ENCODE measurements at regions not wholly inside any gene's neighbourhood (a gene's known extent, or its start where the extent isn't known, plus 50 kb on each side); places are given as distances from the start of the nearest gene placed in this dataset.

DNA sequence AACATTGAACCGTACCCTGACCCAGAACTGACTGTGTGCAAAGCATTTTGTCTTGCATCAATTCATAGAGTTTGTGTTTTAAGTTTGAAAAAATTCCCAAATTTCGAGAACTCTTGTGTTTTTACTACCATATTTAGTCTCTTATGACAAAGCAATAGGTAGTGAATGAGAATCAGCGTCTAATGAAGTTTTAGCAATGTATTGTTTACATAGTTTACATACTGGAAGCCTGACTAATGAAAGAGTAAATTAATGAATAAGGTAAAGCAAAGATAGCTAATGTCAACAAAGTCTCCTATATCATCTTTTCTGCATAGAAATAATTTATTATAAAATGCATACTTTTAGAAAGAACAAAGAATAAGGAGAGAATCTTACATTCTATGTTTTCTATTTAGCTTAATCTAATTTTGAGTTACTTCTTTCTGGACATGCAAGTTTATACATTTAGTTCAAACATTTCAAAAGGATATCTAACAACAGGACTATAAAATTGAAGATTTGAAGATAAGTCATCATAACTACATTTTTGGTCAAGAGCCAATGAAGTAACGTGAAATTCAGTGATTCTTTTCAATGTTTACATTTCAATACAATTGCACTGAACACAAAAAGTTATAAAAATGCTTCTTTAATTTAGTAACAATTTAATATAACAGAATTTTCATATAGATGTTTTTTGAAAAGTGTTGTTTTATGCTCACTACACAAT lies 1943.7 kb downstream of the NCAM2 start:
- no peak overlapping the region for H3K4me3 ChIP-seq (ENCODE audit: low read depth, low read length)
- no peak for DNase-seq (ENCODE audit: low read depth)
- no peak for TF ChIP-seq CTCF (IDR thresholded peaks at IDR 0.05; ENCODE audit: insufficient read depth, low read length)

DNA sequence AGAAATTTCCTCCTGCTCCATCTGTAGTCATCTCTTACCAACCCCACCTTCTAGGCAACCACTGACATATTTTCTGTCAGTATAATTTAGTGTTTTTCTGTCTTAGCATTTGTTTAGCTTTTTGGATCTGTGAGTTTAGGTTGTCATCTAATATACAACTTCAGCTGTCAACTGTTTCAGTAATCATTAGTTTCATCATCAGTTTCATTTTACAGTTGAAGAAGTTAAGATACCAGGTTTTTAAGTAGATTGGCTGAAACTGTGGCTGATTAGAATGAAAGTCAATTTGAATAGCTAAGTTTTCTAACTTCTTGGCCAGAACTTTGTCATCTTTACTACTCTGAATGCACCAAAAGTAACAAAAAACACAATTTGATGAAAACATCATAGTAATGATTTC lies 1957.3 kb downstream of the NCAM2 start:
- no peak for TF ChIP-seq CTCF (IDR thresholded peaks at IDR 0.05; ENCODE audit: insufficient read depth, low read length)
- H3K4me3 ChIP-seq (ENCODE audit: low read depth, low read length) = no peak overlapping the region
- no peak for DNase-seq (ENCODE audit: low read depth)

- no peak overlapping the region for H3K4me3 ChIP-seq (ENCODE audit: low read depth, low read length)
- no peak for DNase-seq (ENCODE audit: low read depth)
- no peak for TF ChIP-seq CTCF (IDR thresholded peaks at IDR 0.05; ENCODE audit: insufficient read depth, low read length)
Measured at GRCh38 chr21:22961258-22961657, 1963.0 kb downstream of the NCAM2 start.

GRCh38 chr21:22965455-22966135 lies 1967.4 kb downstream of the NCAM2 start:
- H3K4me3 ChIP-seq (ENCODE audit: low read depth, low read length) = no peak overlapping the region
- DNase-seq (ENCODE audit: low read depth) = no peak
- no peak for TF ChIP-seq CTCF (IDR thresholded peaks at IDR 0.05; ENCODE audit: insufficient read depth, low read length)

DNA sequence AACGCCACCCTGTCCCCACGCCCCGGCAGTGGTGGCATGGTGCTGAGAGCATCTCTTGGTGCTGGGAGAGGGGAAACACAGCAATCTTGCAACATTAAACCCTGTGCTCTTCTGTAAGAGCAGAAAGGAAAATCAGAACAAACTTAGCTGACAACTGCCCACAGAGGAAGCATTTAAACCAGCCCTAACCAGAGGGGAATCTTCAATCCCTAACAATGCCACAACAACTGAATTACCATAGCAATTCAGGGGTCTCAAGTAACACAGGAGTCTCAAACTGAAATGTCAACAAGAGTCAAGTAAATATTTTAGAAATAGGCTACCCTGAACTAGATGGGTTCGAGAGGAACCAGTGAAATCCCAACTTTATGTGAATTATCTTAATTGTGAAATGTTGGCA lies 1983.6 kb downstream of the NCAM2 start:
- H3K4me3 ChIP-seq (ENCODE audit: low read depth, low read length) = no peak overlapping the region
- no peak for DNase-seq (ENCODE audit: low read depth)
- no peak for TF ChIP-seq CTCF (IDR thresholded peaks at IDR 0.05; ENCODE audit: insufficient read depth, low read length)

- no peak overlapping the region for H3K4me3 ChIP-seq (ENCODE audit: low read depth, low read length)
- TF ChIP-seq CTCF (IDR thresholded peaks at IDR 0.05; ENCODE audit: insufficient read depth, low read length) = no peak
- no peak for DNase-seq (ENCODE audit: low read depth)
Measured at GRCh38 chr21:22993144-22993543, 1994.9 kb downstream of the NCAM2 start.

Measured in fibroblast of the aortic adventitia (primary cell).